ENCODE measurements at regions not wholly inside any gene's neighbourhood (a gene's known extent, or its start where the extent isn't known, plus 50 kb on each side); places are given as distances from the start of the nearest gene placed in this dataset.

DNA sequence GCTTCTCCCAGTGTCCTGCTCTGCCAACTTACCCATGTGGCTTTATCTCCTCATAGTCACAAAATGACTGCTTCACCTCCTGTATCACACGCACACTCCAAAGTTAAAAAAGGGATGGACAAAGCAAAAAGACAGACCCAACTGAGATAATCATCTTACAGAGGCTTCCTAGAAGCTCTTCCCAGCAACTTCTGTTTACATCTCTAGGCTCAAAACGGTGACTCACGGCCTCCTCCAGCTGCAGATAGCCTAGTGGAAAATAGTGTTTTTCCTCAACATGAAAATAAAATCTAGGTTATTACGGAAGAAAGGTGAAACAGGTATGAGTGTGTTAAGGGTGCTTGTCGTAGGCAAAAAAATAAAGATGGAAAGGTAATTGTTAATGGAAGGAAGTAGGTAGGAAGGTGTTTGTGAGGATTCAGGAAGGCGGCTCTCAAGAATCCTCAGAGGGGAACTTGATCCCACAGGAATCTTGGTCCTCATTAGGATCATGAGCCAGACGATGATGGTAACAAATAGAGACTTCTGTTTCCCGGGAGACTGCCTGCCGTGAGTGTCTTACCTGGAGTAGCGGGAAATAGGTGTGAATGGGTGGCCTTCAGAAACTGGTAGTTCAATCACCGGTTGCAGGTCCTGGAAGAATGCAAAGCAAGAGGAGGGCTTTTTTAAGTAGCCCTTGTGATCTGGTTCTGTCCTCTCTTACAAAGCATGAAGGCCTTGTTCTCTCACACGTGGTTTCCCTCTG is 487.5 kb upstream of the TMEM132C start:
- TF ChIP-seq, protein P1, sequence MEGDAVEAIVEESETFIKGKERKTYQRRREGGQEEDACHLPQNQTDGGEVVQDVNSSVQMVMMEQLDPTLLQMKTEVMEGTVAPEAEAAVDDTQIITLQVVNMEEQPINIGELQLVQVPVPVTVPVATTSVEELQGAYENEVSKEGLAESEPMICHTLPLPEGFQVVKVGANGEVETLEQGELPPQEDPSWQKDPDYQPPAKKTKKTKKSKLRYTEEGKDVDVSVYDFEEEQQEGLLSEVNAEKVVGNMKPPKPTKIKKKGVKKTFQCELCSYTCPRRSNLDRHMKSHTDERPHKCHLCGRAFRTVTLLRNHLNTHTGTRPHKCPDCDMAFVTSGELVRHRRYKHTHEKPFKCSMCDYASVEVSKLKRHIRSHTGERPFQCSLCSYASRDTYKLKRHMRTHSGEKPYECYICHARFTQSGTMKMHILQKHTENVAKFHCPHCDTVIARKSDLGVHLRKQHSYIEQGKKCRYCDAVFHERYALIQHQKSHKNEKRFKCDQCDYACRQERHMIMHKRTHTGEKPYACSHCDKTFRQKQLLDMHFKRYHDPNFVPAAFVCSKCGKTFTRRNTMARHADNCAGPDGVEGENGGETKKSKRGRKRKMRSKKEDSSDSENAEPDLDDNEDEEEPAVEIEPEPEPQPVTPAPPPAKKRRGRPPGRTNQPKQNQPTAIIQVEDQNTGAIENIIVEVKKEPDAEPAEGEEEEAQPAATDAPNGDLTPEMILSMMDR (IDR thresholded peaks at IDR 0.05; ENCODE audit: insufficient read depth, low read depth, low read length, missing control alignments): no peak
- no peak for DNase-seq (ENCODE audit: low read depth)
- H3K4me3 ChIP-seq (ENCODE audit: low read length): no peak overlapping the region

DNA sequence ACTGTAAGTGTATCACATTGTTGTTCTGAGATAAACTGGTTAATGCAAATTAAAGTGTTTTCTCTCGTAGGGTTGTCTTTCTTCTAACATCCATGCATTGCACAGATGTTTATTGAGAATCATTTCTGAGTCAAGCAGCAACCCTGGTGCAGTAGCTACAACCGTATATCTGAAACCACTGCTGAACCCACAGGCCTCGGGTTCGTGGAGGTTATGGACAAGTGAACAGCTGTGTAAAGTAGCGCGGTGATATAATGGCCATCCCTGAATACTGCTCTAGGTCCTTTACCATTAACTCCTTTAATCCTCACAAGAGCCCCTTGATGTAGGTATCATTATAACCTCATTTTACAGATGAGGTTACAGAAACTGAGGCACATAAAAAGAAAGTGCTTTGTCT is 486.1 kb upstream of the TMEM132C start:
- no peak for DNase-seq (ENCODE audit: low read depth)
- no peak overlapping the region for H3K4me3 ChIP-seq (ENCODE audit: low read length)
- TF ChIP-seq, protein P1 (IDR thresholded peaks at IDR 0.05; ENCODE audit: insufficient read depth, low read depth, low read length, missing control alignments): no peak

DNA sequence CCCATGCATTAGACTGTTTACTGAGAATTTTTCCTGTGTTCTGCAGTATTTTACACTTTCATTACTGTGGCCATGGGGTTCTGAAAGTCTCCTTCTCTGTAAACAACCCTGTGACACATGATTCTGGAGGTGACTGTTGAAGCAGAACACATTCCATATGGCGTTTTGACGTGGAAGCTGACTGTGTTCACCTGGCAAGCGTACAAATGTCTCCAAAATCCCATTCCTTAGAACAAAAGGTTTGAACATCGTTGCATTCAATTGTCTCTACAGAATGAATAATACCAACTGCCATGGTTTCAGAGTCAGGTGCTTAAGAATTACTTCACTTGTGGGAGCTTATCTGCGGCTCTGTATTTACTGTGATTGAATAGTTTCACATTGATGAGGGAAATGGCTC is 485.6 kb upstream of the TMEM132C start:
- no peak overlapping the region for H3K4me3 ChIP-seq (ENCODE audit: low read length)
- TF ChIP-seq, protein P1 (IDR thresholded peaks at IDR 0.05; ENCODE audit: insufficient read depth, low read depth, low read length, missing control alignments): no peak
- DNase-seq (ENCODE audit: low read depth): no peak

DNA sequence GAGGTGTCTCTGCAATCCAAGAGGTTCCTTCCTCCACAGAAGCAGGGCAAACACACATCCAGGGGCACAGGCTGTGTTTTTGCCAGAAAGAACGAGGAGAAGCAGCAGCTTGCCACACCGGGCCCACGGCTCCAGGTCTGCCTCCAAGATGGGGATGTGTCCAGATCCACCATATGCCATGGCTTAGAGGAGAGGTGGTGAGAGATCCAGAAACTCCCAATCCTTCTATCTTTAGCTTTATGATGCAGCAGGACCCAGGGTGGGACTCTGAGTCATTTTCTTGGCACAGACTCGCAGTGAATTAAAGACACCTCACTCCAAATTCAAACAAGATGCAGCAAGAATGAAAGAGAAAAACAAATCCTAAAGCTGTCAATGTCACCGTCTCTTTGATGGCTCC is 481.4 kb upstream of the TMEM132C start:
- no peak overlapping the region for H3K4me3 ChIP-seq (ENCODE audit: low read length)
- TF ChIP-seq, protein P1 (IDR thresholded peaks at IDR 0.05; ENCODE audit: insufficient read depth, low read depth, low read length, missing control alignments): no peak
- no peak for DNase-seq (ENCODE audit: low read depth)

DNA sequence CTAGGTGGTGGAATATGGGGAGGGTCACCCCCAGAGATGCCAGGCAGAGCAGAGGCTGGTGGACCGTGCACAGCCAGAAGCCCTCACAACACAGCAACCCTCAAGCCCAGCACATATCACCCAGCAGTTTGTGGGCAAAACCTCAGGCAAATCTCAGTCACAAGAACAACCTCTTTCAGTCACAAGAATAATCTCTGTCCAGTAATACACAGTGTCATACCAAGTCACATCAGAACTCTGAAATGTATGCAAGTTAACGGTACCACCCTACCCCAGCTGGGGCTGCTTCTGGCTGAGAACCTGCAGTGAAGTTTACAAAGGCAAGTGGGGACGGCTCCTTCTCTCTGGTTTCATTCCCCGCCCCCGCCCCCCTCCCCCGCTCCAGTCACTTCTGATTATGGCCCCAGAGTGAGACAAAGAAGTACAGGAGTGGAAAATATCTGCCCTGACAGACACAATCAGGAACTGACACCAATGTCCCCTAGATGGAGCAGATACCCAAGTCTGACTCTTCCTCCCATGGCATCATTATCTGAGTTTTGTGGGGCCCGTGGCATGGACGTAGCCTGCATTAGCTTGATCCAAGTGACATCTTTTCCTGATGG is 480.9 kb upstream of the TMEM132C start:
- no peak overlapping the region for H3K4me3 ChIP-seq (ENCODE audit: low read length)
- TF ChIP-seq, protein P1 (IDR thresholded peaks at IDR 0.05; ENCODE audit: insufficient read depth, low read depth, low read length, missing control alignments): no peak
- DNase-seq (ENCODE audit: low read depth): no peak

DNA sequence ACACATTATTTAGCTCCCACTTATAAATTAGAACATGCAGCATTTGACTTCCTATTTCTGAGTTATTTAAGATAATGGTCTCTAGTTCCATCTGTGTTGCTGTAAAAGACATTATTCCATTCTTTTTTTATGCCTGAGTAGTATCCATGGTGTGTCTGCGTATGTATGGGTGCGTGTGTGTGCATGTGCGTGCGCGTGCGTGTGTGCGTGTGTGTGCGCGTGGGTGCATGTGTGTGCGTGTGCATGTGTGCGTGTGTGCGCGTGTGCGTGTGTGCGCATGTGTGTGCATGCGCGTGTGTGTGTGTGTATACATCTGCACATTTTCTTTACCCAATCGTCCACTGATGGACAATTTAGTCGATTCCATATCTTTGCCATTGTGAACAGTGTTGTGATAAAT is 479.4 kb upstream of the TMEM132C start:
- no peak for DNase-seq (ENCODE audit: low read depth)
- TF ChIP-seq, protein P1 (IDR thresholded peaks at IDR 0.05; ENCODE audit: insufficient read depth, low read depth, low read length, missing control alignments): no peak
- no peak overlapping the region for H3K4me3 ChIP-seq (ENCODE audit: low read length)

DNA sequence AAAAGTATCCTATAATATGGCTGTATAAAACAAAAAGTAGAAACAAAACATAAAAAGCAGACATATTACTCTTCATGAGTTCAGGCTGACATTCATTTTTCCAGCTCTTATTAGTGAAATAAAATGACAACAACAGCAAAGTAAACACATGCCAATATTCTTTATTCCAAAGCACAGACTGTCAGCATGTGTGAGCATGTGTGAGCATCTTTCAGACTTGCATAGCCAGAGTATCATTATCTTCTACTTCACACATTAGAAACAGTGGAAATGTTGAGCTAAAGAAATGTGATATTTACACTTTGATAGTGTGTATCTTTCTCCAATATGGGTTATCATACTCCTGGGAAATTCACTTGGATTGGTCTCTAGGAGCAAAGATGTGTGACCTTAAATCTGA is 476.6 kb upstream of the TMEM132C start:
- TF ChIP-seq, protein P1 (IDR thresholded peaks at IDR 0.05; ENCODE audit: insufficient read depth, low read depth, low read length, missing control alignments): no peak
- no peak for DNase-seq (ENCODE audit: low read depth)
- no peak overlapping the region for H3K4me3 ChIP-seq (ENCODE audit: low read length)

All from epithelial cell of esophagus (primary cell).